Sigmoid colon (tissue), 6 donors: ENCODE measurements at regions not wholly inside any gene's neighbourhood (a gene's known extent, or its start where the extent isn't known, plus 50 kb on each side); places are given as distances from the start of the nearest gene placed in this dataset.

ENCODE experiments used
- DNase-seq: peaks from one replicate; pipeline ENCODE4 v3.0.0-alpha.2; 2019
- H3K27ac ChIP-seq, 4 donors: fragments of 200-600 bp; sonication (generic); one replicate each; pipeline ENCODE4 v1.5.1; 2016 to 2019; ENCODE audit warnings: mild to moderate bottlenecking in 1 of 4
- H3K27me3 ChIP-seq, 3 donors: fragments of 200-600 bp; sonication (generic); one replicate each; pipeline ENCODE4 v1.5.1; 2019; ENCODE audit warnings: mild to moderate bottlenecking in 1 of 3
- H3K36me3 ChIP-seq, 4 donors: fragments of 200-600 bp; sonication (generic); one replicate each; pipeline ENCODE4 v1.5.1; 2016 to 2019
- H3K4me1 ChIP-seq, 4 donors: fragments of 200-600 bp; sonication (generic); one replicate each; pipeline ENCODE4 v1.5.1; 2017 to 2019
- H3K4me3 ChIP-seq, 4 donors: fragments of 200-600 bp; sonication (generic); one replicate each; pipeline ENCODE4 v1.5.1; 2017 to 2019; ENCODE audit warnings: mild to moderate bottlenecking in 2 of 4, moderate library complexity in 1 of 4
- H3K9me3 ChIP-seq, 4 donors: fragments of 200-600 bp in 3 of 4; sonication (generic) in 3 of 4; one replicate each; pipeline versions ENCODE4 v1.5.1 to v1.6.1; 2013 to 2019
- CTCF ChIP-seq, 4 experiments: fragments of 450-650 bp in 3 of 4; fragments of 200-600 bp in 1 of 4; IDR thresholded peaks; one replicate each; pipeline ENCODE4 v1.5.1; 2016 to 2019; ENCODE audit warnings: antibody characterized with exemption in 4 of 4, mild to moderate bottlenecking in 3 of 4, moderate library complexity in 2 of 4
- EP300 ChIP-seq, 4 donors: sonication (generic); formaldehyde crosslinking; IDR thresholded peaks; one replicate each; pipeline ENCODE4 v1.6.1; 2017; ENCODE audit warnings: antibody characterized with exemption in 4 of 4
- POLR2A ChIP-seq, 2 donors: fragments of 450-650 bp; IDR thresholded peaks; one replicate each; pipeline ENCODE4 v1.6.1; 2016; ENCODE audit warnings: antibody characterized with exemption in 2 of 2, mild to moderate bottlenecking in 2 of 2, moderate library complexity in 2 of 2
- POLR2AphosphoS5 ChIP-seq, 4 donors: sonication (generic); formaldehyde crosslinking; IDR thresholded peaks; one replicate each; pipeline ENCODE4 v1.6.1; 2017; ENCODE audit warnings: antibody characterized with exemption in 4 of 4
- WGBS, 2 donors: extraction: QIAGEN DNeasy Blood & Tissue Kit; methylation state at CpG; one replicate each; pipeline ENCODE4 v1.1.7; 2013; 5-methylcytosine and 5-hydroxymethylcytosine counted together
- intact Hi-C: fragments of 100-400 bp; cut with DNase I; formaldehyde crosslinking; loops from one replicate; pipeline ENCODE4 v1.15.1; 2023
- donor health status: healthy with polysubstance abuse.
- donor health status: healthy.

GRCh38 chr2:196546151-196546919, 93.2 kb upstream of the CCDC150 start:
- no peak for DNase-seq
- H3K9me3 ChIP-seq: no peaks in the 10 kb centered on the region
- TF ChIP-seq CTCF (IDR thresholded peaks at IDR 0.05) (no peak), POLR2AphosphoS5 (IDR thresholded peaks at IDR 0.05) (no peak), POLR2A (IDR thresholded peaks at IDR 0.05) (no peak), EP300 (IDR thresholded peaks at IDR 0.05) (no peak)
- intact Hi-C loops: no loop called here
- H3K27ac ChIP-seq: no peak overlapping the region
- 76 to 81% methylated on average over 4 of the region's 4 CpGs for WGBS, 2 donors
- no peaks in the 10 kb centered on the region for H3K36me3 ChIP-seq
- no peaks in the 10 kb centered on the region for H3K4me1 ChIP-seq
- no peaks in the 10 kb centered on the region for H3K27me3 ChIP-seq
- H3K4me3 ChIP-seq: no peak overlapping the region

DNA sequence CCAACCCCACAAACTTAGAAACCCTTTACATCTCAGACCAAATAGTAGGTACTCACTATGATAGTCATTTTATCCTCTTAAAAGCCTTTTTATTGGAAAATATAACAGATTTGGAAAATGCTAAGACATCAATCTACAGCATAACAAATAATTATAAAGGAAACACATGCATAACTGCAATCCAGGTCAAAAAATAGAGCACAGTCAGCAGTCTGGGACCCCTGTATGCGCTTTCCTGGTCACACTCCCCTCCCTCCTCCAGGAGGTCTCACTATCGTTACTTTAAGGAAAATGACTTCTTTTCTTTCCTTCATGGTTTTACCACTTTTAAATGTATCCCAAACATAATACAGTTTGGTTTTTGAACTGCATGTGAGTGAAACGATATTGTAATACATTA, 90.5 kb upstream of the CCDC150 start:
- intact Hi-C loops: no loop called here
- whole genome bisulfite sequencing, 2 donors: 88 to 92% methylated on average over 3 of the region's 3 CpGs
- Histone ChIP-seq H3K27ac (no peak overlapping the region), H3K4me3 (no peak overlapping the region), H3K9me3 (no peaks in the 10 kb centered on the region), H3K27me3 (no peaks in the 10 kb centered on the region), H3K36me3 (no peaks in the 10 kb centered on the region), H3K4me1 (no peaks in the 10 kb centered on the region)
- TF ChIP-seq POLR2AphosphoS5 (IDR thresholded peaks at IDR 0.05) (no peak), POLR2A (IDR thresholded peaks at IDR 0.05) (no peak)
- no peak for DNase-seq

DNA sequence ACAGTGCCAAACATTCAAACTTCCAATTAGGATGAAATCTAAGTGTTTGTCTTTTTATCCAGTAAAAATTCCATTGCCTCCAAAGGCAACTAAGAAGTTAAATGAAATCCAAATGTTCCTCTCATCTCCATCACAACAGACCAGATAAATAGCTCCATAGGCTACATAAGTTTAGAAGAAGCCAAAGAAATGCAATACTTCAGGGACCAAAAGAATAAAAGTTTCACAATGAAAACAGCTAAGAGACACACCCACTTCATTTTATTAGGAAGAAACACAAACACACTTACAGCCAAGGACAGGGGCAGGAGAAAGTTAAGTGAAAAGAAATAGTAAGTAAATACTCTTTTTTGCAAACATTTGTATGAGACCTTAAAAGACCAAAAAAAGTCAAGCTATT, 88.5 kb upstream of the CCDC150 start:
- DNase-seq: no peak
- H3K27me3 ChIP-seq: no peaks in the 10 kb centered on the region
- no peak for TF ChIP-seq POLR2AphosphoS5 (IDR thresholded peaks at IDR 0.05)
- no peak for TF ChIP-seq POLR2A (IDR thresholded peaks at IDR 0.05)
- no peak for TF ChIP-seq CTCF (IDR thresholded peaks at IDR 0.05)
- no peak for TF ChIP-seq EP300 (IDR thresholded peaks at IDR 0.05)
- H3K4me1 ChIP-seq: no peaks in the 10 kb centered on the region
- no peak overlapping the region for H3K4me3 ChIP-seq
- H3K9me3 ChIP-seq: no peaks in the 10 kb centered on the region
- no peaks in the 10 kb centered on the region for H3K36me3 ChIP-seq
- intact Hi-C loops: no loop called here
- H3K27ac ChIP-seq: no peak overlapping the region

DNA sequence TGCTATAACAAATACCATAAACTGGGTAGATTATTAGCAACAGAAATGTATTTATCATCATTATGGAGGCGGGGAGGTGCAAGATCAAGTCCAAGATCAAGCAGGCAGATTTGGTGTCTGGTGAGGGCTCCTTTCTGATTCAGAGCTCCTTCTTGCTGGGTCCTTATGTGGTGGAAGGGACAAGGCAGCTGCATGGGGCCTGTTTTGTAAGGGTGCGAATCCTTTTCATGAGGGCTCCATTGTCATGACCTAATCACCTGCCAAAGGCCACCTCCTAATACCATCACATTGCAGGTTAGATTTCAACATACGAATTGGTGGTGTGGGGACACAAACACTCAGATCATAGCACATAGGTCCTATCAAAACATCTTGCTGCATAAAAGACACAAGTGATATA, 84.4 kb upstream of the CCDC150 start:
- WGBS, 2 donors: 89 to 91% methylated on average over 3 of the region's 3 CpGs
- intact Hi-C loops: no loop called here

DNA sequence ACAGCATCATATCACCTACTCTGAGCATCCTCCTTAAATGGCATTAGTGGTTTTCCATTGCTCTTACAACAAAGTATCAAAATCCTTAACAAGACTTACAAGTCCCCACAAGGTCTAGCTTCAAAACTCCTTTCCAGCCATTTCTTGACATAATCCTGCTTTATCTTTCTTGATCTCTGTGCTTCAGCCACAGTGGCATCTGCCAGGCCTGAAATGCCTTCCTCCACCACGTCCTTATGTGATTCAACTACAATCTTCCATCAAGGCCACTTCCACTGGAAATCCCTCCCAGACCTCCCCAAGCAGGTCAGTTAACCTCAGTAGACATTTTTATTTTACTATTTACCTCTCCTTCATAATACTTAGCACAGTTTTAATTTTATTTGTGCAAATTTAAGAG, 83.8 kb upstream of the CCDC150 start:
- Histone ChIP-seq H3K36me3 (no peaks in the 10 kb centered on the region), H3K4me1 (no peaks in the 10 kb centered on the region), H3K9me3 (no peaks in the 10 kb centered on the region), H3K4me3 (no peak overlapping the region), H3K27me3 (no peaks in the 10 kb centered on the region), H3K27ac (no peak overlapping the region)
- no peak for DNase-seq
- intact Hi-C loops: no loop called here
- TF ChIP-seq POLR2AphosphoS5 (IDR thresholded peaks at IDR 0.05) (no peak), EP300 (IDR thresholded peaks at IDR 0.05) (no peak), POLR2A (IDR thresholded peaks at IDR 0.05) (no peak), CTCF (IDR thresholded peaks at IDR 0.05) (no peak)
- WGBS, 2 donors: 68 to 72% methylated on average over 1 of the region's 1 CpG

More for the DNA sequence above, 84.4 kb upstream of the CCDC150 start:
- no peaks in the 10 kb centered on the region for H3K4me1 ChIP-seq
- TF ChIP-seq POLR2AphosphoS5 (IDR thresholded peaks at IDR 0.05) (no peak), EP300 (IDR thresholded peaks at IDR 0.05) (no peak), POLR2A (IDR thresholded peaks at IDR 0.05) (no peak), CTCF (IDR thresholded peaks at IDR 0.05) (no peak)
- no peaks in the 10 kb centered on the region for H3K9me3 ChIP-seq
- no peaks in the 10 kb centered on the region for H3K36me3 ChIP-seq
- no peak overlapping the region for H3K4me3 ChIP-seq
- DNase-seq: no peak
- H3K27ac ChIP-seq: no peak overlapping the region
- no peaks in the 10 kb centered on the region for H3K27me3 ChIP-seq
